Liver (tissue), 3 donors: ENCODE measurements at regions not wholly inside any gene's neighbourhood (a gene's known extent, or its start where the extent isn't known, plus 50 kb on each side); places are given as distances from the start of the nearest gene placed in this dataset.

Experiments used
- EGR1 ChIP-seq, 2 donors: IDR thresholded peaks; 2 replicates each; pipeline ENCODE4 v1.6.1; 2016 to 2018; ENCODE audit warnings: antibody characterized with exemption in 2 of 2, low read depth in 2 of 2
- GABPA ChIP-seq, 2 donors: IDR thresholded peaks in 1 of 2; conservative IDR thresholded peaks in 1 of 2; 2 replicates each; pipeline ENCODE4 v1.6.1; 2016; ENCODE audit warnings: antibody characterized with exemption in 2 of 2, mild to moderate bottlenecking in 1 of 2, moderate library complexity in 1 of 2
- JUND ChIP-seq, 2 donors: IDR thresholded peaks; 2 replicates each; pipeline ENCODE4 v1.6.1; 2016; ENCODE audit warnings: antibody characterized with exemption in 2 of 2
- NR2F2 ChIP-seq: IDR thresholded peaks from 2 replicates; pipeline ENCODE4 v1.6.1; 2016; ENCODE audit warnings: antibody characterized with exemption
- RAD21 ChIP-seq, 2 donors: IDR thresholded peaks; 2 replicates each; pipeline ENCODE4 v1.6.1; 2016; ENCODE audit warnings: antibody characterized with exemption in 2 of 2, mild to moderate bottlenecking in 2 of 2
- SP1 ChIP-seq: IDR thresholded peaks from 2 replicates; pipeline ENCODE4 v1.6.1; 2018; ENCODE audit warnings: antibody characterized with exemption, mild to moderate bottlenecking
- TAF1 ChIP-seq: conservative IDR thresholded peaks from 2 replicates; pipeline ENCODE4 v1.6.1; 2016; ENCODE audit warnings: antibody characterized with exemption, mild to moderate bottlenecking
- YY1 ChIP-seq: IDR thresholded peaks from 2 replicates; pipeline ENCODE4 v1.6.1; 2016; ENCODE audit warnings: antibody characterized with exemption, mild to moderate bottlenecking
- TF ChIP-seq, protein P1 (sequence below): fragments of 150-350 bp; IDR thresholded peaks from 2 replicates; pipeline ENCODE4 v1.5.1; 2017; ENCODE audit warnings: improper control_type of control experiment, low read depth, low read length; ENCODE audit not compliant: missing input control
- TF ChIP-seq, protein P2 (sequence below): IDR thresholded peaks from 2 replicates; pipeline ENCODE4 v1.6.1; 2016; ENCODE audit warnings: antibody characterized with exemption
- TF ChIP-seq, protein P3 (sequence below): IDR thresholded peaks from 2 replicates; pipeline ENCODE4 v1.6.1; 2016; ENCODE audit warnings: antibody characterized with exemption
- TF ChIP-seq, protein P4 (sequence below): IDR thresholded peaks from 2 replicates; pipeline ENCODE4 v1.6.1; 2016; ENCODE audit warnings: antibody characterized with exemption
- donor health status: healthy.
- donor health status: healthy.

DNA sequence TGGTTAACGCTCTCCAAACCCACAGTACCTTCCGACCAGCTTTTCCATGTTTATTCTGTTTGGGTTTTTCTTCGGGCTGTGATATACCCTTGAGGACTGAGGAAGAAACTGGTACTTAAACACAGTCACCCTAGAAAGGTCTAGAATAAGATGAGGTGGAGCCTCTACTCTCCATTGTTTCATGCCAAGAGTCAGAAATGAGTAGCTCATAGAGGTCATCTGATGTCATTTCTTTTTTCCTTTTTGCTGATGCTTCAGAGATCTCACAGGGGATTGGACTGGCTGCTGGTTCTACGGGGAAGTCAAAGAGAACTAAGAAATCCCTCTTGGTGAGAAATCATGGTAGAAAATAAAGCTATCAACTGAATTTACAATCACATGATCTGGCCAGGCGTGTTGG, 538.2 kb upstream of the TMEM132C start:
- TF ChIP-seq RAD21 (IDR thresholded peaks at IDR 0.05) (no peak), YY1 (no peak), NR2F2 (no peak), EGR1 (IDR thresholded peaks at IDR 0.05; ENCODE audit: low read depth in 2 of 2) (no peak), SP1 (no peak), TAF1 (no peak), GABPA (IDR thresholded peaks at IDR 0.05 in 1 of 2, conservative IDR thresholded peaks at IDR 0.05 in 1 of 2) (no peak), JUND (IDR thresholded peaks at IDR 0.05) (no peak)
- TF ChIP-seq, protein P1, sequence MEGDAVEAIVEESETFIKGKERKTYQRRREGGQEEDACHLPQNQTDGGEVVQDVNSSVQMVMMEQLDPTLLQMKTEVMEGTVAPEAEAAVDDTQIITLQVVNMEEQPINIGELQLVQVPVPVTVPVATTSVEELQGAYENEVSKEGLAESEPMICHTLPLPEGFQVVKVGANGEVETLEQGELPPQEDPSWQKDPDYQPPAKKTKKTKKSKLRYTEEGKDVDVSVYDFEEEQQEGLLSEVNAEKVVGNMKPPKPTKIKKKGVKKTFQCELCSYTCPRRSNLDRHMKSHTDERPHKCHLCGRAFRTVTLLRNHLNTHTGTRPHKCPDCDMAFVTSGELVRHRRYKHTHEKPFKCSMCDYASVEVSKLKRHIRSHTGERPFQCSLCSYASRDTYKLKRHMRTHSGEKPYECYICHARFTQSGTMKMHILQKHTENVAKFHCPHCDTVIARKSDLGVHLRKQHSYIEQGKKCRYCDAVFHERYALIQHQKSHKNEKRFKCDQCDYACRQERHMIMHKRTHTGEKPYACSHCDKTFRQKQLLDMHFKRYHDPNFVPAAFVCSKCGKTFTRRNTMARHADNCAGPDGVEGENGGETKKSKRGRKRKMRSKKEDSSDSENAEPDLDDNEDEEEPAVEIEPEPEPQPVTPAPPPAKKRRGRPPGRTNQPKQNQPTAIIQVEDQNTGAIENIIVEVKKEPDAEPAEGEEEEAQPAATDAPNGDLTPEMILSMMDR, result no peak
- TF ChIP-seq, protein P2, sequence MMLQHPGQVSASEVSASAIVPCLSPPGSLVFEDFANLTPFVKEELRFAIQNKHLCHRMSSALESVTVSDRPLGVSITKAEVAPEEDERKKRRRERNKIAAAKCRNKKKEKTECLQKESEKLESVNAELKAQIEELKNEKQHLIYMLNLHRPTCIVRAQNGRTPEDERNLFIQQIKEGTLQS, result no peak
- TF ChIP-seq, protein P3, sequence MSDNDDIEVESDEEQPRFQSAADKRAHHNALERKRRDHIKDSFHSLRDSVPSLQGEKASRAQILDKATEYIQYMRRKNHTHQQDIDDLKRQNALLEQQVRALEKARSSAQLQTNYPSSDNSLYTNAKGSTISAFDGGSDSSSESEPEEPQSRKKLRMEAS, result no peak
- TF ChIP-seq, protein P4, sequence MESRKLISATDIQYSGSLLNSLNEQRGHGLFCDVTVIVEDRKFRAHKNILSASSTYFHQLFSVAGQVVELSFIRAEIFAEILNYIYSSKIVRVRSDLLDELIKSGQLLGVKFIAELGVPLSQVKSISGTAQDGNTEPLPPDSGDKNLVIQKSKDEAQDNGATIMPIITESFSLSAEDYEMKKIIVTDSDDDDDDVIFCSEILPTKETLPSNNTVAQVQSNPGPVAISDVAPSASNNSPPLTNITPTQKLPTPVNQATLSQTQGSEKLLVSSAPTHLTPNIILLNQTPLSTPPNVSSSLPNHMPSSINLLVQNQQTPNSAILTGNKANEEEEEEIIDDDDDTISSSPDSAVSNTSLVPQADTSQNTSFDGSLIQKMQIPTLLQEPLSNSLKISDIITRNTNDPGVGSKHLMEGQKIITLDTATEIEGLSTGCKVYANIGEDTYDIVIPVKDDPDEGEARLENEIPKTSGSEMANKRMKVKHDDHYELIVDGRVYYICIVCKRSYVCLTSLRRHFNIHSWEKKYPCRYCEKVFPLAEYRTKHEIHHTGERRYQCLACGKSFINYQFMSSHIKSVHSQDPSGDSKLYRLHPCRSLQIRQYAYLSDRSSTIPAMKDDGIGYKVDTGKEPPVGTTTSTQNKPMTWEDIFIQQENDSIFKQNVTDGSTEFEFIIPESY, result no peak
